GM12874 (cell line): ENCODE measurements at regions not wholly inside any gene's neighbourhood (a gene's known extent, or its start where the extent isn't known, plus 50 kb on each side); places are given as distances from the start of the nearest gene placed in this dataset.

Experiments used
- TF ChIP-seq, protein P1 (sequence below): IDR thresholded peaks from 2 replicates; pipeline ENCODE4 v1.5.1; 2011; ENCODE audit warnings: low read depth, mild to moderate bottlenecking, control low read depth, low read length, moderate library complexity; ENCODE audit not compliant: insufficient read depth

GRCh38 chr22:33114565-33114964 is 56.4 kb upstream of the SYN3 start:
- TF ChIP-seq, protein P1, sequence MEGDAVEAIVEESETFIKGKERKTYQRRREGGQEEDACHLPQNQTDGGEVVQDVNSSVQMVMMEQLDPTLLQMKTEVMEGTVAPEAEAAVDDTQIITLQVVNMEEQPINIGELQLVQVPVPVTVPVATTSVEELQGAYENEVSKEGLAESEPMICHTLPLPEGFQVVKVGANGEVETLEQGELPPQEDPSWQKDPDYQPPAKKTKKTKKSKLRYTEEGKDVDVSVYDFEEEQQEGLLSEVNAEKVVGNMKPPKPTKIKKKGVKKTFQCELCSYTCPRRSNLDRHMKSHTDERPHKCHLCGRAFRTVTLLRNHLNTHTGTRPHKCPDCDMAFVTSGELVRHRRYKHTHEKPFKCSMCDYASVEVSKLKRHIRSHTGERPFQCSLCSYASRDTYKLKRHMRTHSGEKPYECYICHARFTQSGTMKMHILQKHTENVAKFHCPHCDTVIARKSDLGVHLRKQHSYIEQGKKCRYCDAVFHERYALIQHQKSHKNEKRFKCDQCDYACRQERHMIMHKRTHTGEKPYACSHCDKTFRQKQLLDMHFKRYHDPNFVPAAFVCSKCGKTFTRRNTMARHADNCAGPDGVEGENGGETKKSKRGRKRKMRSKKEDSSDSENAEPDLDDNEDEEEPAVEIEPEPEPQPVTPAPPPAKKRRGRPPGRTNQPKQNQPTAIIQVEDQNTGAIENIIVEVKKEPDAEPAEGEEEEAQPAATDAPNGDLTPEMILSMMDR = no peak

GRCh38 chr22:33112580-33112979 is 54.4 kb upstream of the SYN3 start:
- TF ChIP-seq, protein P1 = no peak

DNA sequence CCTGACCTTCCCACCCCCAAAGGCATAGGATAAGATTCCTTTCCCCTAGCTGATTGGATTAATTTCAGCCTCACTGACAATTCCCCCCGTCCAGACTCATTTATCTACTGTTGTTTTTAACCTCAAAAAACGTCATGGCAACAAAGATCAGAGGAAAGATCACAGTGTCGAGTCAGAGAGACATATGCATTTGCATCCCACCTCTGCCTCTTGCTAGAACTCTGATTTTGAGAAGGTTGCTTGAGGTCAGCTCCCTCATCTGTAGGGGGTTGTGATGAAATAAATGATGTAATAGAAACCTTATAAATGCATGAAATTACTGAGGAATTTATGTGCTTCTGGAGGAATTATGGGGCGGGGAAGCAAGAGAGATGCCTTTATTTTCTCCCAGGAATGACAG is 53.3 kb upstream of the SYN3 start:
- TF ChIP-seq, protein P1 = no peak

GRCh38 chr22:33110562-33111163 is 52.5 kb upstream of the SYN3 start:
- TF ChIP-seq, protein P1 = no peak

GRCh38 chr22:33109514-33110430 is 51.6 kb upstream of the SYN3 start:
- TF ChIP-seq, protein P1 = no peak

DNA sequence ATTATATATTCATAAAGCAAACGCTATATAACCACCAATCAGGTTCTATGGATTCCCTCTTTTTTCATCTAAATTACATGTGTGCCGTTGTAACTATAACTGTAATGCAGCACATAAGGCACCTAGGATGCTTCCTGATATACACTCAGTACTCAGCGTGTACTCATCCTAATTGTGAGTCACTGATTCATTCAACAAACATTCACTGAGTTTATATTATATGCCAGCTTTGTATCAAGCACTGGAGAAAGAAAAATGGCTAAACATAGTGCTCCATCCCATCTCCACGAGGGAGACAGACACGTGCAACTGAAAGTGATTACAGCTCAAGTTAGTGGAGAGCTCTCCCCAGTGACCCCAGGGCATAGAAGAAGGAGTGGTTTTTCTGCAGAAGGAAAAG is 49.9 kb upstream of the SYN3 start:
- TF ChIP-seq, protein P1 = no peak
